Natural killer cell treated with Interleukin-12 subunit alpha and Interleukin-12 subunit beta and Interleukin-15 and Interleukin-18, amount 100 ng/mL, for 72 hours (primary cell): ENCODE measurements at regions not wholly inside any gene's neighbourhood (a gene's known extent, or its start where the extent isn't known, plus 50 kb on each side); places are given as distances from the start of the nearest gene placed in this dataset.
A peak's percentile ranks its signal among the peaks of the same experiment; 100 is the strongest.

ENCODE experiments used
- ATAC-seq, 2 donors: fragments of 150-1000 bp; cut with Tn5 transposase in 1 of 2; sonication (Bioruptor Pico), chemical (Tn5 transposase) in 1 of 2; 2 replicates each; pipeline ENCODE4 v1.10.0; 2021
- DNase-seq: peaks from one replicate; pipeline ENCODE4 v3.0.0; 2022; ENCODE audit warnings: low spot score
- H3K27ac Mint-ChIP-seq, 2 donors: 1 replicate in 1 of 2; 2 replicates in 1 of 2; pipeline ENCODE4 v1.8.0; 2022; ENCODE audit warnings: mixed read lengths in 2 of 2, mild to moderate bottlenecking in 1 of 2, moderate library complexity in 1 of 2
- H3K27me3 Mint-ChIP-seq, 2 donors: 1 replicate in 1 of 2; 2 replicates in 1 of 2; pipeline ENCODE4 v1.8.0; 2022; ENCODE audit warnings: mixed read lengths in 2 of 2
- H3K36me3 Mint-ChIP-seq: one replicate; pipeline ENCODE4 v1.8.0; 2022; ENCODE audit warnings: mixed read lengths
- H3K4me1 Mint-ChIP-seq, 2 donors: 1 replicate in 1 of 2; 2 replicates in 1 of 2; pipeline ENCODE4 v1.8.0; 2022; ENCODE audit warnings: low read depth in 2 of 2, mixed read lengths in 2 of 2, mild to moderate bottlenecking in 1 of 2
- H3K4me3 Mint-ChIP-seq: one replicate; pipeline ENCODE4 v1.8.0; 2022; ENCODE audit warnings: mixed read lengths
- H3K9me3 Mint-ChIP-seq: 2 replicates; pipeline ENCODE4 v1.8.0; 2022; ENCODE audit warnings: mixed read lengths

DNA sequence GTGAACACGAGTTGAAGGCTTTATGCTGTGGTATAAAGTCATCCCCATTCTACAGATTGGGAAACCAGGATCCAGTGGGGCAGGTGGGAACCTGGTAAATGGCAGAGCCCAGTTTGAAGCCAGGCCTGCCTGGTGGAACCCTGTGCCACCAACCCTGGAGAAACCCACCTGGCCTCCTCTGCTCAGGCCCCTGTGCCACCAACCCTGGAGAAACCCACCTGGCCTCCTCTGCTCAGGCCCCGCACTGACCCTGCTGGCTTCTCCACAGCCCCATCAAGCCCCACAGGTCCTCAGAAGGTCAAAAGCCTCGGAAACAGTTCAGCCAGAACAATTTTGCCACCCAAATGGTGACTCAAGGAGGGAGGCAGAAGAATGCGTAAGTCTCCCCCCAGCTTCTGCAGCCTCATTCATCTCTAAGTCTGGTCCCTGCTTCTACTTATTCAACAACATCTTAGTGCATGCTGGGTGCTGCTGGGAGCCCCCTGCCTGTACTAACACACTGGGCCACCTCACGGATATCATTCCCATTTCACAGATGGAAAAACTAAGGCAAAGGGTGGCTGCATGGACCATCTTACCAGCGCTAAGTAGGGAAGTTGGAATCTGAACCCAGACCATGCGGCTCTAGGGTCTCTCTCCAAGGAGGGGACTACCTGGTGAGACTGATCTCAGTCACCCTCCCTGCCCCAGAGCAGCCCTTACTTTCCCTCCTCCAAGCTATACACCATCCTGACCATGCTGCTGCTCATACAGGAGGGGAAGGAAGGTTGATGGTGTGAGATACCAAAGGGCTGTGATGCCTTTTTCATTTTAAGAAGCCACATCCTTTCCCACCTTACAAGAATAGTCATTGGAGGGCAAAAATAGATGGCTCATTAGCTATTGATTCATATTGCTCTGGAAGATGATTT, 93.7 kb upstream of the ID2 start:
- Mint-ChIP-seq H3K4me3 (peak overlapping the region; percentile 49), H3K4me1 (peaks cover 20 to 31% of the 10 kb centered on the region in 2 donors), H3K27ac (peak overlapping the region; percentile 12 to 61), H3K36me3 (no peaks in the 10 kb centered on the region), H3K9me3 (no peaks in the 10 kb centered on the region), H3K27me3 (no peaks in the 10 kb centered on the region)
- DNase-seq (peak; percentile 60), ATAC-seq (peak; percentile 57 to 76)

DNA sequence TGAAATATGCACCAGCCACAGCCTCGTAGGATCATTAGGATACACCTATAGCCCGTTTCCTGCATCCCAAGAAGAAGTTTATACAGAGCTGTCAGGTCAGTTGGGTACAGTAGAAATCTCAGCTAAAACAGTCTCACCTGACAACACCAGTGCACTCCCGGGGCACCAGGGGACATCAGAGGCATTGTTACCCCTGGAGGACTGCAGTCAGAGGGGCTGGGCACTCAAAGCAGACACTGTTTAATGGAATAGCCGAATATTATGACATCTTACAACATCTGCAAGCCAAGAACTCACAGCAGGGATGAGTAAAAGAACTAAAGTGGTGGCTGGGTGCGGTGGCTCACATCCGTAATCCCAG, 93.0 kb upstream of the ID2 start:
- H3K4me3 Mint-ChIP-seq: peak overlapping the region; percentile 49
- H3K36me3 Mint-ChIP-seq: no peaks in the 10 kb centered on the region
- DNase-seq: no peak
- H3K9me3 Mint-ChIP-seq: no peaks in the 10 kb centered on the region
- H3K4me1 Mint-ChIP-seq: peaks cover 24 to 34% of the 10 kb centered on the region in 2 donors
- peaks cover 0 to 4% of the 10 kb centered on the region in 2 donors for H3K27me3 Mint-ChIP-seq
- H3K27ac Mint-ChIP-seq: peak overlapping the region; percentile 12 to 61
- ATAC-seq: peak in 1 of 2 donors; percentile 50

DNA sequence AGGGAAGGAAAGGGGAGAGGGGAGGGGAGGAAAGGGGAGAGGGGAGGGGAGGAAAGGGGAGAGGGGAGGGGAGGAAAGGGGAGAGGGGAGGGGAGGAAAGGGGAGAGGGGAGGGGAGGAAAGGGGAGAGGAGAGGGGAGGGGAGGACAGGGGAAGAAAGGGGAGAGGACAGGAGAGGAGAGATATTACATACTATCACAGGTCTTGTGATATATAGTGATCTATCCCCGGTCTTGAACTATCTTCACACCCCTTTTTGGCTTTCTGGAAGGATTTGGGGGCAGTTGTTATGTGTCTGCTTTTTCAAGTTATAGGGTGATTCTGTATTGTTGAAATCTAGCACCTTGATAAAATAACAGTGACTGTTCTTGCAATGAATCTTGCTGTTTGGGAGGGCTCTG, 92.1 kb upstream of the ID2 start:
- H3K36me3 Mint-ChIP-seq: no peaks in the 10 kb centered on the region
- no peaks in the 10 kb centered on the region for H3K9me3 Mint-ChIP-seq
- H3K4me3 Mint-ChIP-seq: no peak overlapping the region
- peaks cover 24 to 33% of the 10 kb centered on the region in 2 donors for H3K4me1 Mint-ChIP-seq
- no peak overlapping the region for H3K27ac Mint-ChIP-seq
- DNase-seq: no peak
- no peak for ATAC-seq
- peaks cover 0 to 7% of the 10 kb centered on the region in 2 donors for H3K27me3 Mint-ChIP-seq

DNA sequence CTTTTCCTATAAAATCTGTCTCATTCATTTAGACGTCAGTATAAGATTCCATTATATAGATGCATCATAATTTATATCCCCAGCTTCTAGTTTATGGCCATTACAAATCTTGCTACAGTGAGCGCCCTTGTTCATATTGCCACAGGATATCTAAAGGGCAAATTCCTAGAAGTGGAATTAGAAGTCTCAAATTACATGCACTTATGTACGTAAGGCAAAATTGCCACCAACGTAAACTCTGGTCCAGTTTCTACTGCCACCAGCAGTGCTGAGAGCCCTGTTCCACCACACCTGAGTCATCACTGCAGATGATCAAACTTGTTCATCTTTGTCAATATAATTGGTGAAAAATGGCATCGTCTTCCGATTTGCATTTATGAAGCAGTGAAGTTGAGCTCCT, 90.9 kb upstream of the ID2 start:
- Mint-ChIP-seq H3K4me1 (peaks cover 24 to 30% of the 10 kb centered on the region in 2 donors), H3K4me3 (no peak overlapping the region), H3K9me3 (no peaks in the 10 kb centered on the region), H3K27me3 (peaks cover 0 to 7% of the 10 kb centered on the region in 2 donors), H3K36me3 (no peaks in the 10 kb centered on the region), H3K27ac (peak overlapping the region in 1 of 2 donors; percentile 6)
- ATAC-seq: no peak
- no peak for DNase-seq

DNA sequence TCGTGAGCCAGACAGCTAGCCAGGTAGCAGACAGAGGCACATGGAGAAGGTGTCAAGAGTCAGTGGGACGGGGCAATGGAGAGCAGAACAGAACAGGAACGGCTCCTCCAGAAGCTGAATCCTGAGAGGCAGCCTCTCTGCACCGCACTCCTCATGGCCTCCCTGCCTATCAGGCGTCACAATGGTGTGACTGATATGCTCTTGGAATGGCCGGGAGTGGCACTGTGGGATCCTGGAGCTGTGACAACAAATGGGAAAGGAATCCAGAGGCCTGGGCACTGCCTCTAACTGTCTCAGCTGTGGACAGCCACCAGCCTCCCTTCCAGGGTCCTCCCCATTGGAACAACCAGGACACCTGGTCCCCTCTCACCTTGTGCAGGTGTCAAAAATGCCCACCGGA, 89.1 kb upstream of the ID2 start:
- H3K27ac Mint-ChIP-seq: no peak overlapping the region
- H3K36me3 Mint-ChIP-seq: no peaks in the 10 kb centered on the region
- peaks cover 0 to 7% of the 10 kb centered on the region in 2 donors for H3K27me3 Mint-ChIP-seq
- DNase-seq: no peak
- no peak for ATAC-seq
- H3K4me3 Mint-ChIP-seq: no peak overlapping the region
- no peaks in the 10 kb centered on the region for H3K9me3 Mint-ChIP-seq
- H3K4me1 Mint-ChIP-seq: peaks cover 37 to 38% of the 10 kb centered on the region in 2 donors

DNA sequence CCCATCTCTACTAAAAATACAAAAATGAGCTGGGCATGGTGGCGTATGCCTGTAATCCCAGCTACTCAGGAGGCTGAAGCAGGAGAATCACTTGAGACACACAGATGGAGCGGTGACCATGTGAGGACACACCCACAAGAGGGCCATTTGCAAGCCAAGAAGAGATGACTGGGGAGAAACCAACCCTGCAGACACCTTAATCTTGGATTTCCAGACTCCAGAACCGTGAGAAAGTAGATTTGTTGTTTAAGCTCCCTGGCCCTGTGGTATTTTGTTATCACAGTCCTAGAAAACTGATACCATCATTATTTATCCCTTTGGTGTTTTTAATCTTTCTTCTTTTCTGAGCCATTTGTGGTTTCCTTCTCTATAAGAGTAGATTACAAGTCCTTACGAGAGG, 88.6 kb upstream of the ID2 start:
- Mint-ChIP-seq H3K4me3 (no peak overlapping the region), H3K27ac (peak overlapping the region in 1 of 2 donors; percentile 60)

DNA sequence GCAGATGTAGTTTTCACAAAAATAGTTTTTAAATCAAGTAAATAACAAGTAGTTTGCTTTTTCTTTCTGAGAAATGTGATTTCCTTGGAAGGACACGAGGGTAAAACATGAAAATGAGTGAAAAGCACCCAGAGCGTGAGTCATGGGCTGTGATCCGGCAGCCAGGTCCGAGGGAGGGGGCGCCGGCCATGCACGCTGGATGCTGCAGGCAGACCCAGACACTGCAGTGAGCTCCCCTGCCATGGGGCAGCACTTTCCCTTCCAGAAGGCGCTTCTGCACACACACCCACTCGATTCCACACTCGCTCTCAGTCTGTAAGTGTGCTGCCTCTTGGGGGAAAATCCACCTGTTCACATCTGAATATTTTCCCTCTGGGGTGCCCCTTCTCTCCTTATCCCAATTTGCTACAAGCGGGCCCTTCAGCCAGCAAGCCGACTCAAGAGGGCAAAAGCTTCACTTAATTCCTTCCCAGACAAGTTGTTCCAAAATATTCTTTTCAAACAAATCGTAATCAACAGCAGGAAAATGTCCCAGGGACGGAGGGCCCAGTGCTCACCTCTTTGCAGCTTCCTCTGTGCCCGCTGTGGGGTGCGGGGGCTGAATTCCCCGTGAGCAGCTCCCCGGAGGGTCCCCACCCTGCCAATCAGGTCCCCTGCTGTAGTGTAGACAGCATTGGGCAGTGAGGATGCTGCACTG, 87.0 kb upstream of the ID2 start:
- Mint-ChIP-seq H3K9me3 (no peaks in the 10 kb centered on the region), H3K27me3 (peaks cover 0 to 7% of the 10 kb centered on the region in 2 donors), H3K36me3 (no peaks in the 10 kb centered on the region), H3K27ac (no peak overlapping the region), H3K4me1 (peaks cover 23 to 29% of the 10 kb centered on the region in 2 donors), H3K4me3 (no peak overlapping the region)
- ATAC-seq: no peak
- DNase-seq: no peak

More for the DNA sequence above, 88.6 kb upstream of the ID2 start:
- no peak for DNase-seq
- no peak for ATAC-seq
- Mint-ChIP-seq H3K27me3 (peaks cover 0 to 7% of the 10 kb centered on the region in 2 donors), H3K9me3 (no peaks in the 10 kb centered on the region), H3K4me1 (peaks cover 32 to 37% of the 10 kb centered on the region in 2 donors), H3K36me3 (no peaks in the 10 kb centered on the region)

DNA sequence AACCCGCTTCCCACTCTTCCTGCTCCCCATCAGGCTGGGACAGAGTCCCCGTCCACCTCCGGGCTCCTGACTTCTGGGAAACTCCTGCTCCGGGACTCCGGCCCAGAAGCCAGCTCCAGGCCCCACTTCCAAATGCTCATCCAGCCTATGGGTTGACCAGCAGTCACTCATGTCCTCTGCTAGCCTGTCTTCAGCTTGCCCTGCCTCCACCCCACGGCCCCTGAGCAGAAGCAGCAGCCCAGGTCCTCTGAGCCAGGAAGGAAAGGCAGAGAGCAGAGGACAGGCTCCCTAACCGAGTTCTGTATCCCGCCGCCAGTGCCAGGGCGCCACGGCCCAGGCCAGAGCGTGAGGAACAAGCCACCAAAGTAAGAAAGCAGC, 86.4 kb upstream of the ID2 start:
- Mint-ChIP-seq H3K27me3 (peaks cover 0 to 7% of the 10 kb centered on the region in 2 donors), H3K4me3 (no peak overlapping the region), H3K4me1 (peaks cover 23 to 27% of the 10 kb centered on the region in 2 donors), H3K27ac (peak overlapping the region; percentile 4 to 6), H3K9me3 (no peaks in the 10 kb centered on the region), H3K36me3 (no peaks in the 10 kb centered on the region)
- DNase-seq (no peak), ATAC-seq (no peak)

DNA sequence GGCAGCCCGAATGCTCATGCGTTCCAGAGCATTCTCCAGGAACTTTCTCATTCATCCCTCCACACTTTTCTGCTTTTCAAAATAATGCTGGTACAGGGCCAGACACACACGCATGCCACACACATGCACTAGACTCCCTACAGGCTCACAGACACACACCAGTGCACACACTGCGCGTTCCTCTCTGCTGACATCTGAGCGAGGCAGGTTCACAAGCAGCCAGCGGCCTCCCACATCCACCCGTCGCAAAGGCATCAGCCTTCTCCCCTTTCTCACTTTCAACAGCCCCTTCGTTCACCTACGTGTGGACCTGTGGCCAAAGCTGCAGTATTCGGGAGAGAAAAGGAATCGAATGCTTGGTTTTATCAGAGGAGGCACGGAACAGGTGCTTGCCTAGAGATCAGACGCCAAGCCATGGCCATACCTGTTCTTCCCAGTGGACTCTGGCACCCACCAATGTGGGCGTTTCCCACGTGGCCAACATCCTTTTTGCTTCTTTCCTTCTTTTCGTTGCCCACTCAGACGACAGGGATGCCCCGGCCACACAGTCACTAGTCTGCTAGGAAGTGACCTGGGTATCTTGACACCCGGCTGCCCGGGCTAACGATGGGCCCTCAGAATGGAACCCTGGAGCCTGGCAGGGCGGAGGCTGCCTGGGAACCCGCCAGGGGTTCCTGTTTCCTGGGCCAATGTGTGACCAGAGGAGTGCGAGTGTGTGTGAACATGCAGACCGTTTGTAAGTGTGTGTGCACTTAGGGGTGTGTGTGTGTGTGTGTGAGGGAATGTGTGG, 85.8 kb upstream of the ID2 start:
- Mint-ChIP-seq H3K27me3 (peaks cover 0 to 7% of the 10 kb centered on the region in 2 donors), H3K36me3 (no peaks in the 10 kb centered on the region), H3K4me3 (no peak overlapping the region), H3K9me3 (no peaks in the 10 kb centered on the region), H3K4me1 (peaks cover 23 to 27% of the 10 kb centered on the region in 2 donors), H3K27ac (peak overlapping the region; percentile 4 to 6)
- no peak for ATAC-seq
- no peak for DNase-seq

DNA sequence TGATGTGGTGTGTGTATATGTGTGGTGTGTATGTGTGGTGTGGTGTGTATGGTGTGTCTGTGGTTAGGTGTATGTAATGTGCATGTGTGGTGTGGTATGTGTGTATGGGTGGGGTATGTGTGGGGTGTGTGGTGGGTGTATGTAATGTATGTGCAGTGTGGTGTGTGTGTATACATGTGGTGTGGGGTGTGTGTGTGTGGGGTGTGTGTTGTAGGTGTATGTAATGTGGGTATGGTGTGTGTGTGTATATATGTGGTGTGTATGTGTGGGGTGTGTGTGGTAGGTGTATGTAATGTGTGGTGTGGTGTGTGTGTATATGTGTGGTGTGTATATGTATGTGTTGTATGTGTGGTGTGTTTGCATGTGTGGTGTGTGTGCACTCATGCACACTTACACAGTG, 84.8 kb upstream of the ID2 start:
- H3K9me3 Mint-ChIP-seq: no peaks in the 10 kb centered on the region

DNA sequence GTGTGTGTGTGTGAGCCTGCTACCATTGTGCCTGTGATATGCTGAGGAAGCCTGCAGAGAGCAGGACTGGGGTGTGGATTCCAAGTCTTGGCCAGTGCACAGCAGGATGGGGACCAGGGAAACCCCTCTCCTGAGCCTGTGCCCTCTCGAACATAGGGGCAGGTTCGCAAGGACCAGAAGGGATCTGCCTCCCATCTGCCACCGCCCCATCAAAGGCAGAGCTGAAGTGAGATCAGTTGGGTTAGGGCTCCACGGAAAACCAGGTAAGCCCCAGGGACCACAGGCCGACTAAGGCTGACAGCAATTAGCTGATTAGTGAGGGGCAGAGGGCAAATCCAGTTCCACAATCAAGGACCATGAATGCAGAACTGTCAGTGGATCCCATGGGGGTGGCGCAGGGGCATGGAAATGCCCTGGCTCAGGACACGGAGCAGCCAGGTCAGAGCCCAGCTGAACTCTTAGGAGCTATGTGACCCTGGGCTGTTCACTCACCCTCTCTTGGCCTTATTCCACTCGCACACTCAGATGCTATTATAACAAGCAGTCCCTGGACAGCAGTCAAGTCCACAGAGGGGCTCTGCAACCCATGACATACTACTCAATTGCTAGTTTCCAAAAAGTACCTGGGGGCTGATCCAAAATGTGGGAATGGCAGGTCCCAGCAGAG, 84.2 kb upstream of the ID2 start:
- Mint-ChIP-seq H3K4me3 (no peak overlapping the region), H3K36me3 (no peaks in the 10 kb centered on the region), H3K9me3 (no peaks in the 10 kb centered on the region), H3K27ac (peak overlapping the region; percentile 22 to 24), H3K27me3 (peaks cover 0 to 7% of the 10 kb centered on the region in 2 donors), H3K4me1 (peaks cover 23 to 24% of the 10 kb centered on the region in 2 donors)
- ATAC-seq: no peak
- DNase-seq: no peak

More for the DNA sequence above, 84.8 kb upstream of the ID2 start:
- H3K36me3 Mint-ChIP-seq: no peaks in the 10 kb centered on the region
- no peak overlapping the region for H3K4me3 Mint-ChIP-seq
- peaks cover 23 to 24% of the 10 kb centered on the region in 2 donors for H3K4me1 Mint-ChIP-seq
- peaks cover 0 to 7% of the 10 kb centered on the region in 2 donors for H3K27me3 Mint-ChIP-seq
- DNase-seq (no peak), ATAC-seq (no peak)
- H3K27ac Mint-ChIP-seq: peak overlapping the region; percentile 4 to 6

DNA sequence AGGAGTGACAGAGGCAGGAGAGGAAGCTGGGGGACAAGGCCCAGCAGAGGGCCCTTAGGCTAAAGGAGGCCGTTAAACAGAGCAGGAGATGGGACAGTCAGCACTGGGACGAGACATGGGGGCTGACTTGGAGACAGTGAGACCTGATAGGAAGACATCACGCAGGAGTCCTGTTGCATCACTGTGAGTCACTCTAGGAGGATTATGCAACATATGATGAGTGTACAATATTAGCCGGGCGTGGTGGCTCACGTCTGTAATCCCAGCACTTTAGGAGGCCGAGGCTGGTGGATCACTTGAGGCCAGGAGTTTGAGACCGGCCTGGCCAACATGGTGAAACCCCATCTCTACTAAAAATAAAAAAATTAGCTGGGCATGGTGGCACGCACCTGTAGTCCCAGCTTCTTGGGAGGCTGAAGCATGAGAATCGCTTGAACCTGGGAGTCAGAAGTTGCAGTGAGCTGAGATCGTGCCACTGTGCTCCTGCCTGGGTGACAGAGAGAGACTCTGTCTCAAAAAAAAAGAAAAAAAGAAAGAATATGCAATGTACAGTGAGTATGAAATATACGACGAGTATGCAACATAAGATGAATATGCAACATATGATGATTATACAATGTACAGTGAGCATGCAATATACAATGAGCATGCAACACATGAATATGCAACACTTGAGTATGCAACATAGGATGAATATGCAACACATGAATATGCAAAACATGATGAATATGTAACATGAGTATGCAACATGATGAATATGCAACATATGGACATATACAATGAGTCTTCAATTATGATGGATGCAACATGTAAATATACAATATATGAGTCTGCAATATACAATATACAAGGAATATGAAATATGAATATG, 83.3 kb upstream of the ID2 start:
- Mint-ChIP-seq H3K4me3 (no peak overlapping the region), H3K36me3 (no peaks in the 10 kb centered on the region), H3K27me3 (peaks cover 0 to 5% of the 10 kb centered on the region in 2 donors), H3K9me3 (no peaks in the 10 kb centered on the region), H3K4me1 (peaks cover 21 to 22% of the 10 kb centered on the region in 2 donors), H3K27ac (peak overlapping the region; percentile 22 to 28)
- peak; percentile 81 to 86 for ATAC-seq
- no peak for DNase-seq
